GM12872 (cell line): ENCODE measurements at regions not wholly inside any gene's neighbourhood (a gene's known extent, or its start where the extent isn't known, plus 50 kb on each side); places are given as distances from the start of the nearest gene placed in this dataset.

Experiments
- CTCF ChIP-seq: IDR thresholded peaks from 3 replicates; pipeline ENCODE4 v1.5.1; 2011; ENCODE audit warnings: low read depth, mild to moderate bottlenecking, low read length, moderate library complexity; ENCODE audit not compliant: insufficient read depth

GRCh38 chrX:117610049-117610448 lies 506.6 kb downstream of the KLHL13 start:
- no peak for TF ChIP-seq CTCF

DNA sequence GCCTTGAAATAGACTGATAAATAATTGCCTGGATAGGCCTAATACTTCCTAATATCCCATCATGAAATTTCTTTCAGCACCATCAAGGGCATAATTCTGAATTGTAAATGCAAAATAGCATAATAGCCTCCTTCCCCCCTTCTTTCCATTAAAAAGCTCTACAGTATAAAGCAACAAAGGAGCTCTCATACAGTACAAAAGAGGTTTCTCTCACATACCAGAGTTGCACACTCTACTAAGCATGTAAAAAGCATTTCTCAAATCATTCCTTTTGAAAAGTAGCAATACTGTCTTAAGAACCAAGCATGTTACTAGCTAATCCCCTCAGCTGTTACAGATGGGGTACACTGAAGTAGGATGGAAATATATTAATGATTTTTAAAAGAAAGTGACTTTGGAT lies 509.0 kb downstream of the KLHL13 start:
- no peak for TF ChIP-seq CTCF

DNA sequence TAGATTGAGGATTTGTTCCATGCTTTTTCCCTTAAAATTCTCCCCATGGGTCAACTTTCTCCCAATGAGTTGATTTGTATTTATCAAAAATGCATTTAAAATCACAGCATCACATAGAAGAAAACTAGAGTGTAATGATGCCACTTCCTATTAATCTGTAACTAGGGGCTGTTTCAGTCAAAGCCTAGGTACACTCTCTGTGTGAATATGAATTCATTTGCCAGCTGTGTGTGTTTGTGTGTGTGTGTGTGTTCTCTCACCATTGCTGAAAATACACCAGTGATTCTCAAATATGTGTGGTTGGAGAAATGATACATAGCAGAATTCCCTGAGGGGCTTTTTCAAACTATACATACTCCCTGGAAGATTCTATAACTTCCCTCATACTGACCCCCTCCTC lies 546.5 kb downstream of the KLHL13 start:
- TF ChIP-seq CTCF: no peak

DNA sequence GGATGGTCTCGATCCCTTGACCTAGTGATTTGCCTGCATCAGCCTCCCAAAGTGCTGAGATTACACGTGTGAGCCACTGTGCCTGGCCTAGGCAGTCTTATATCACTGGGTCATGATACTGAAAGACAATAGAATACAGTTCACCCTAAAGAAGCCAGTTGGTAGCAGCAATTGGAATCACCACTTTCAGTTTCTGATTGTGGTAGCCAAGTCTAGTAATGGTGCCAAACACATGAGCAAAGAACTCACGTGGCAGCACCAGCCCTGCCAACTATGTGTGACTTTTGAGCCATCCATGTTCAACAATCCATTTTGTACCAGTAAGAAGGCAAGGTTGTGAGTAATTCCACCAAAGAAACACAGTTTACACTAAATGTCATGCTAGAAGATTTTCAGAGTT lies 548.4 kb downstream of the KLHL13 start:
- TF ChIP-seq CTCF: no peak

- TF ChIP-seq CTCF: no peak
Observed at GRCh38 chrX:117543885-117544284, 572.7 kb downstream of the KLHL13 start.

- no peak for TF ChIP-seq CTCF
Observed at GRCh38 chrX:117539090-117539418, 577.6 kb downstream of the KLHL13 start.

DNA sequence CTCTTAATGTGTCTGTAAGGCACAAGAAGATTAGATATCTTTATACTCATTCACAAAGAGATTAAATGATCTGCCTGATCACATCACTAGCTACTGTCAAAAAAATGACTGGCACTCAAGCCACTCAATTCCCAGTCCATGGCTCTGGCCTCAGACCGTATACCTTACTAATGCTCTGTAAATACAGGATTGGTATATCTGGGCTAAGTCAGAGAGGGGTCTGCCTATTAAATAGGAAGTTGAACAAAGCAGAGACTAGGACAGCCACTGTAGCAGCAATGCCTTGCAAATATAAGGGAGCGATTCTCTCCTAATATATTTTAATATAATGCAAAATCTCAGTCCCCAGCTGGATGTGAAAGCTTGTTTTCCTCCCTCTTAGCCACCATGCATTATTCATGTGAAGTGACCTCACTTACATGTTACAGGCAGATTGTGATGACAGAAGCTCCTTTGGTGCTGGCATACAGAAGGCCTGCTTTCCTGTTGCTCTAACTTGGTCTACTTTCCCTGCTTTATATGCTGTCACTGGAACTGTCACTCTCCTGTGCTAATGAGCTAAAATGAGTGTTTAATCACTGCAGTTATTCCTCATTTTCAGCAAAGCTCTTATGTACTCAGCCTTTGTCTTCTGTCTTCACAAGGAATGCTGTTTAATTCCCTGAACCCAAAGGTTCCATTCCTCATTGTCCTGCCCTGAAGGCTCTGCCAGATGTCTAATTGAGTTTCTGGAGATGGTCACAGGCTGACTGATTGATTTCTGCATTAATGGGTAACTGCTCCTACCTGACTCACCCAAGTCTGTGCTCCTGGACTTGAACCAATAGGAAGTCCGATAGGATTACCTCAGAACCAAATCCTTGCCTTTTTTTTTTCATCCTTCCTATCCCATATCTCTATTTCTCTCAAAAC lies 578.2 kb downstream of the KLHL13 start:
- TF ChIP-seq CTCF: no peak
